ENCODE measurements at regions not wholly inside any gene's neighbourhood (a gene's known extent, or its start where the extent isn't known, plus 50 kb on each side); places are given as distances from the start of the nearest gene placed in this dataset.
A peak's percentile ranks its signal among the peaks of the same experiment; 100 is the strongest.

- H3K27ac ChIP-seq = no peak overlapping the region
- no peaks in the 10 kb centered on the region for H3K4me1 ChIP-seq
- H3K27me3 ChIP-seq = no peaks in the 10 kb centered on the region
- H3K4me3 ChIP-seq = no peak overlapping the region
- H3K9me3 ChIP-seq = no peaks in the 10 kb centered on the region
- DNase-seq = no peak
- TF ChIP-seq CTCF (IDR thresholded peaks at IDR 0.05) = no peak
- no peaks in the 10 kb centered on the region for H3K36me3 ChIP-seq
Measured at GRCh38 chr2:38448692-38449410, 71.8 kb upstream of the ATL2 start.

- no peak for DNase-seq
- Histone ChIP-seq H3K9me3 (no peaks in the 10 kb centered on the region), H3K27me3 (no peaks in the 10 kb centered on the region), H3K4me3 (no peak overlapping the region), H3K27ac (peak overlapping the region in 1 of 4 donors; percentile 16), H3K4me1 (no peaks in the 10 kb centered on the region), H3K36me3 (no peaks in the 10 kb centered on the region)
- no peak for TF ChIP-seq POLR2A (IDR thresholded peaks at IDR 0.05)
Measured at GRCh38 chr2:38446906-38447561, 70.0 kb upstream of the ATL2 start.

- no peaks in the 10 kb centered on the region for H3K4me1 ChIP-seq
- H3K27me3 ChIP-seq = no peaks in the 10 kb centered on the region
- H3K9me3 ChIP-seq = no peaks in the 10 kb centered on the region
- H3K4me3 ChIP-seq = no peak overlapping the region
- DNase-seq = no peak
- peak overlapping the region in 1 of 4 donors; percentile 16 for H3K27ac ChIP-seq
- no peaks in the 10 kb centered on the region for H3K36me3 ChIP-seq
- peak in 2 of 6 experiments; percentile 23 to 38 for TF ChIP-seq CTCF (IDR thresholded peaks at IDR 0.05)
- no peak for TF ChIP-seq POLR2A (IDR thresholded peaks at IDR 0.05)
Measured at GRCh38 chr2:38446418-38446817, 69.3 kb upstream of the ATL2 start.

GRCh38 chr2:38444247-38444646 is 67.2 kb upstream of the ATL2 start:
- no peaks in the 10 kb centered on the region for H3K9me3 ChIP-seq
- H3K27ac ChIP-seq = peak overlapping the region in 1 of 4 donors; percentile 28
- DNase-seq = no peak
- H3K36me3 ChIP-seq = no peaks in the 10 kb centered on the region
- H3K27me3 ChIP-seq = no peaks in the 10 kb centered on the region
- no peak overlapping the region for H3K4me3 ChIP-seq
- H3K4me1 ChIP-seq = peaks cover 0 to 15% (median 0%) of the 10 kb centered on the region in 4 donors
- no peak for TF ChIP-seq CTCF (IDR thresholded peaks at IDR 0.05)
- TF ChIP-seq POLR2A (IDR thresholded peaks at IDR 0.05) = no peak

- Histone ChIP-seq H3K27me3 (no peaks in the 10 kb centered on the region), H3K4me3 (no peak overlapping the region), H3K27ac (peak overlapping the region in 1 of 4 donors; percentile 28), H3K9me3 (no peaks in the 10 kb centered on the region), H3K4me1 (peaks cover 0 to 15% (median 0%) of the 10 kb centered on the region in 4 donors), H3K36me3 (no peaks in the 10 kb centered on the region)
- TF ChIP-seq POLR2A (IDR thresholded peaks at IDR 0.05) = no peak
- DNase-seq = no peak
Measured at GRCh38 chr2:38442643-38443541, 65.8 kb upstream of the ATL2 start.

GRCh38 chr2:38441346-38441745 is 64.3 kb upstream of the ATL2 start:
- peaks cover 0 to 15% (median 0%) of the 10 kb centered on the region in 4 donors for H3K4me1 ChIP-seq
- DNase-seq = no peak

More at GRCh38 chr2:38441346-38441745, 64.3 kb upstream of the ATL2 start:
- Histone ChIP-seq H3K27ac (no peak overlapping the region), H3K9me3 (no peaks in the 10 kb centered on the region), H3K27me3 (no peaks in the 10 kb centered on the region), H3K4me3 (no peak overlapping the region), H3K36me3 (no peaks in the 10 kb centered on the region)
- no peak for TF ChIP-seq CTCF (IDR thresholded peaks at IDR 0.05)
- TF ChIP-seq POLR2A (IDR thresholded peaks at IDR 0.05) = no peak
